Nephron progenitor cell (in vitro differentiated cells): ENCODE measurements at regions not wholly inside any gene's neighbourhood (a gene's known extent, or its start where the extent isn't known, plus 50 kb on each side); places are given as distances from the start of the nearest gene placed in this dataset.

Experiments used
- DNase-seq: peaks from one replicate; pipeline ENCODE4 v3.0.0; 2021
- H3K27ac Mint-ChIP-seq: 2 replicates; pipeline ENCODE4 v1.8.0; 2021; ENCODE audit warnings: mild to moderate bottlenecking, moderate library complexity, mixed read lengths
- H3K27me3 Mint-ChIP-seq: 2 replicates; pipeline ENCODE4 v1.8.0; 2021; ENCODE audit warnings: mild to moderate bottlenecking, low read depth, mixed read lengths; ENCODE audit not compliant: poor library complexity
- H3K36me3 Mint-ChIP-seq: 2 replicates; pipeline ENCODE4 v1.8.0; 2021; ENCODE audit warnings: low read depth, mixed read lengths
- H3K4me1 Mint-ChIP-seq: 2 replicates; pipeline ENCODE4 v1.8.0; 2021; ENCODE audit warnings: mixed read lengths
- H3K4me3 Mint-ChIP-seq: 2 replicates; pipeline ENCODE4 v1.8.0; 2021; ENCODE audit warnings: mild to moderate bottlenecking, moderate library complexity, mixed read lengths
- H3K9me3 Mint-ChIP-seq: 2 replicates; pipeline ENCODE4 v1.8.0; 2021; ENCODE audit warnings: mild to moderate bottlenecking, moderate library complexity, mixed read lengths
- TF ChIP-seq, protein P1 (sequence below): fragments of 200-600 bp; sonication (generic); IDR thresholded peaks from 2 replicates; pipeline ENCODE4 v1.5.0; 2021; ENCODE audit warnings: antibody characterized with exemption

DNA sequence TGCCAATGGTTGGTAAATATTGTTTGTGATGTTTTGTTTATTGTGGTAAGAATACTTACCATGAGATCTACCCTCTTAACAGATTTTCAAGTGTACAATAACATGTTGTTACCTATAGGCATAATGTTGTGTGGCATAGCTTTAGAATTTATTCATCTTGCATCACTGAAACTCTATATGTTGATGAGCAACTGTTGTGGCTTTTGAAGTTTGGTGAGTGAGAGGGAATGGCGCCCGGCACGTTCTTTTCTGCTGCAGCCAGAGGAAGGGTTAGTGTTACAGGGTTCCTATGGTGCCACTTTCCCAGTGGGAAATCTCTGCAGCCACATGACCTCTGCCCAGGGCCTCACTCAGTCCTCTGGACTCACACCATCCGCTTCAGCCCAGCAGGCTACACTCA is 342.5 kb upstream of the ADGRL2 start:
- H3K4me3 Mint-ChIP-seq: no peak overlapping the region
- H3K9me3 Mint-ChIP-seq: no peaks in the 10 kb centered on the region
- DNase-seq: no peak
- no peaks in the 10 kb centered on the region for H3K36me3 Mint-ChIP-seq
- TF ChIP-seq, protein P1, sequence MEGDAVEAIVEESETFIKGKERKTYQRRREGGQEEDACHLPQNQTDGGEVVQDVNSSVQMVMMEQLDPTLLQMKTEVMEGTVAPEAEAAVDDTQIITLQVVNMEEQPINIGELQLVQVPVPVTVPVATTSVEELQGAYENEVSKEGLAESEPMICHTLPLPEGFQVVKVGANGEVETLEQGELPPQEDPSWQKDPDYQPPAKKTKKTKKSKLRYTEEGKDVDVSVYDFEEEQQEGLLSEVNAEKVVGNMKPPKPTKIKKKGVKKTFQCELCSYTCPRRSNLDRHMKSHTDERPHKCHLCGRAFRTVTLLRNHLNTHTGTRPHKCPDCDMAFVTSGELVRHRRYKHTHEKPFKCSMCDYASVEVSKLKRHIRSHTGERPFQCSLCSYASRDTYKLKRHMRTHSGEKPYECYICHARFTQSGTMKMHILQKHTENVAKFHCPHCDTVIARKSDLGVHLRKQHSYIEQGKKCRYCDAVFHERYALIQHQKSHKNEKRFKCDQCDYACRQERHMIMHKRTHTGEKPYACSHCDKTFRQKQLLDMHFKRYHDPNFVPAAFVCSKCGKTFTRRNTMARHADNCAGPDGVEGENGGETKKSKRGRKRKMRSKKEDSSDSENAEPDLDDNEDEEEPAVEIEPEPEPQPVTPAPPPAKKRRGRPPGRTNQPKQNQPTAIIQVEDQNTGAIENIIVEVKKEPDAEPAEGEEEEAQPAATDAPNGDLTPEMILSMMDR: no peak
- H3K27ac Mint-ChIP-seq: no peak overlapping the region
- peaks cover 21% of the 10 kb centered on the region for H3K4me1 Mint-ChIP-seq
- H3K27me3 Mint-ChIP-seq: peaks cover 3% of the 10 kb centered on the region

DNA sequence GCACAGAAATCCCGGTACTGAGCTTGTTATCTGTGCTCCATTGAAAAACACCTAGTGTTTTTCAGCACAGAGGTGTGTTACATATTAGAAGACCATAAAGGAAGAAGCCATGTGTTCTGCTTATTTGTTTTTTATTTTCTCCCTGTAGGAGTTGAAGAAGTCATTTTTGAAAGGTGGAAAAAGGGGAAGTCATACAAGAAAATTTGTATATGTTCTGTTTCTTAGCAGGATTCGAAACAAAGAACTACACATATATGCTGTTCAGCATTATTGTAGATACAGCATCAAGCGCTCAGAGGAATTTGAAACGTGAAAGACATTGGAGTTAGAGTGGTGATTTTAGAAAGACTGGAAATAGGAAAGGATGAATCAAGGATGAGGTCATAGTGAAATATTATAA is 345.3 kb upstream of the ADGRL2 start:
- no peak overlapping the region for H3K27ac Mint-ChIP-seq
- no peak for DNase-seq
- H3K36me3 Mint-ChIP-seq: no peaks in the 10 kb centered on the region
- H3K4me3 Mint-ChIP-seq: no peak overlapping the region
- H3K9me3 Mint-ChIP-seq: no peaks in the 10 kb centered on the region
- TF ChIP-seq, protein P1: no peak
- no peaks in the 10 kb centered on the region for H3K27me3 Mint-ChIP-seq
- peaks cover 32% of the 10 kb centered on the region for H3K4me1 Mint-ChIP-seq

DNA sequence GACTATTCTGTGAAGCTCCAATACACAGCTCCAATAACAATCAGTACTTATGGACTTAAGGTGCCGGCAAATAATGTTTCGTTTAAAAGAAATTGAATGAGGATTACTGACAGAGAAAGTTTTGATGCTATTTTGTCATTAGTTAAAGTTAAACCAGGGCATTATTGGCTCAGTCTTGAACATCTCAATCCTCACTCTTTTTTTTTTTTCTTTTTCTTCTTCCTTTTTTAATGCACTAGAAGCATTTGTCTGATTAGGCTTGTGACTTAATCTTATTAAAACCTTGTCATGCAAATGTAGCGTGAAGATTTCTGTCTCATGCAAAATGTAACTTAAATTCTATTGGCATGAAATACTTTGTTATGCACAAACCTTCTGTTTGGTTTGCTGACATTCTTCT is 346.8 kb upstream of the ADGRL2 start:
- DNase-seq: no peak
- Mint-ChIP-seq H3K4me3 (no peak overlapping the region), H3K9me3 (no peaks in the 10 kb centered on the region), H3K36me3 (no peaks in the 10 kb centered on the region), H3K27ac (no peak overlapping the region), H3K4me1 (peaks cover 27% of the 10 kb centered on the region), H3K27me3 (no peaks in the 10 kb centered on the region)
- TF ChIP-seq, protein P1: no peak

DNA sequence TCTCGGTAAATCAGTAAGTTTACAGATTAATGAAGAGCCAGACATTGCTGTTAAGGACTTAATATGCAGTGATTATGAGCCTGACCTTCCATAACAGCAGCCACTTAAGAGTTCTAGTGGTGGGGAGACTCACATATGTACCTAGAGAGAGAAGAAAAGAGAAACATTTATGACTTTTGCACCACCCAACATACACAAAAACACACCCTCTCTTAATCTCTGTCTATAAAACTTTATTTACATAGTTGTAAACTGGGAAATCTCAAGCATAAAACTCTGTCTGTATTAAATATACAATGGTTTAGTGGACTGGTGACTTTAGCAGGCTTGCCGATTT is 347.4 kb upstream of the ADGRL2 start:
- H3K27ac Mint-ChIP-seq: no peak overlapping the region
- DNase-seq: no peak
- TF ChIP-seq, protein P1: no peak
- no peaks in the 10 kb centered on the region for H3K36me3 Mint-ChIP-seq
- no peak overlapping the region for H3K4me3 Mint-ChIP-seq
- peaks cover 21% of the 10 kb centered on the region for H3K4me1 Mint-ChIP-seq
- H3K9me3 Mint-ChIP-seq: no peaks in the 10 kb centered on the region
- peaks cover 3% of the 10 kb centered on the region for H3K27me3 Mint-ChIP-seq

DNA sequence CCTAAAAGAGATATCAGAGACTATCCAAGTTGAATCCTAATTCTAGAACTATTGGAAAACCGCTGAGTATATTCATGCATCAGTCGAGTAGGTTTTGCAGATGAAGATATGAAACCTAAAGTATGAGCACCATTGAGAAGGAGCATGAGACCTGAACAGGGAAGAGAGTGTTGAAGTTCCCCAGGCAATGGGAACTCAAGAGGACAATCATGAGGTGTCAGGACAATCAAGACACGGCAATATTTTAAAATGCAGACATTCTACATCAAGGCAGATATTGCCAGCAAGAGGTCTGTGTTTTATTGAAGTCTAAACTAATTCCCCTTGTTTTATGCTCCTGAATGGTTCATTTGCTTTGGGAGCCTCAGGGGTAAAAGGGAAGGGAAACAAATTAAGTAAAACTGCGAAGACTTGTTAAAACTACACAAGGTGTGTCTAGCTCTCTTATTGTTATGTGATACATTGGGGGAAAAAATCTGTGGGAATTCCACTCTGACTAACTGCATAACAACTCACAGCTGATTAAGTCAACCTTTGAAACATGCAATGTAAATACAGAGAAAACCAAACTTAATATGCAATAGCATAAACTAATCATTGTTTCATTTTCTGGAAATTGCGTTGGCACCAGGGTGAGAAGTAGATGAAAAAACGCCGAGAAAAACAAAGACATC is 347.9 kb upstream of the ADGRL2 start:
- Mint-ChIP-seq H3K27ac (no peak overlapping the region), H3K36me3 (no peaks in the 10 kb centered on the region)
- TF ChIP-seq, protein P1: no peak

DNA sequence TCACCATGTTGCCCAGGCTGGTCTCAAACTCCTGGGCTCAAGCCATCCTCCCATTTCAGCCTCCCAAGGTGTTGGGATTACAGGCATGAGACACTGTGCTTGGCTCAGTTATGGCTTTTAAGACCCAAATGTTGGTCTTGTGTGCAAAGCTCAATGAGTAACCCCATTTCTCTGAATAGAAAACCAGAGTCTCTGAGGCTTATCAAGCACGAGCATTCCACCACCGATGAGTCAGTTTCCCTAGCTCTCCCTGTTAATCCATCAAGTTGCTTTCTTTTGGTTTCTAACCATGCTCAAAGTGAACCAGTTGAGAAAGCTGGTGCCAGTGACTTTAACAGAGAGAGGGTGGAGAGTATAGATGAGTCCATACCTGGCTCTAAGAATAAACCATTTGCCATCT is 350.9 kb upstream of the ADGRL2 start:
- no peak overlapping the region for H3K4me3 Mint-ChIP-seq
- H3K36me3 Mint-ChIP-seq: no peaks in the 10 kb centered on the region
- H3K9me3 Mint-ChIP-seq: no peaks in the 10 kb centered on the region
- H3K27ac Mint-ChIP-seq: no peak overlapping the region
- TF ChIP-seq, protein P1: no peak
- no peak for DNase-seq
- peaks cover 7% of the 10 kb centered on the region for H3K27me3 Mint-ChIP-seq
- peaks cover 17% of the 10 kb centered on the region for H3K4me1 Mint-ChIP-seq

More for the DNA sequence above, 347.9 kb upstream of the ADGRL2 start:
- Mint-ChIP-seq H3K27me3 (peaks cover 3% of the 10 kb centered on the region), H3K9me3 (no peaks in the 10 kb centered on the region), H3K4me3 (no peak overlapping the region), H3K4me1 (peaks cover 17% of the 10 kb centered on the region)
- DNase-seq: no peak
